Epithelial cell of proximal tubule (primary cell): ENCODE measurements at regions not wholly inside any gene's neighbourhood (a gene's known extent, or its start where the extent isn't known, plus 50 kb on each side); places are given as distances from the start of the nearest gene placed in this dataset.
"Not testable (repeated sequence)": the region's sequence is repeated elsewhere in the genome, so short reads cannot be mapped to it uniquely, and the experiment has no call there.

Experiments
- DNase-seq: peaks from one replicate; pipeline ENCODE4 v3.0.0-alpha.2; 2011; ENCODE audit warnings: low read depth
- H3K4me3 ChIP-seq: 2 replicates; pipeline ENCODE4 v1.5.1; 2011; ENCODE audit warnings: low read depth, mild to moderate bottlenecking, low read length
- CTCF ChIP-seq: conservative IDR thresholded peaks from 2 replicates; pipeline ENCODE4 v1.5.1; 2012; ENCODE audit warnings: low read depth, mild to moderate bottlenecking, low read length

GRCh38 chr2:82740527-82740926 is 1718.6 kb downstream of the SUCLG1 start:
- DNase-seq, result no peak
- no peak for TF ChIP-seq CTCF
- H3K4me3 ChIP-seq, result no peak overlapping the region

GRCh38 chr2:82737965-82738364 is 1721.1 kb downstream of the SUCLG1 start:
- DNase-seq, H3K4me3 ChIP-seq: not testable (repeated sequence)

GRCh38 chr2:82735336-82735735 is 1723.7 kb downstream of the SUCLG1 start:
- no peak for DNase-seq
- H3K4me3 ChIP-seq, result no peak overlapping the region
- TF ChIP-seq CTCF, result no peak

- TF ChIP-seq CTCF, result no peak
- no peak overlapping the region for H3K4me3 ChIP-seq
- DNase-seq, result no peak
These were observed 1727.3 kb downstream of the SUCLG1 start for GRCh38 chr2:82731824-82732223.

- no peak overlapping the region for H3K4me3 ChIP-seq
- no peak for TF ChIP-seq CTCF
- DNase-seq, result no peak
These were observed 1728.3 kb downstream of the SUCLG1 start for GRCh38 chr2:82730811-82731210.

GRCh38 chr2:82728090-82728489 is 1731.0 kb downstream of the SUCLG1 start:
- no peak for TF ChIP-seq CTCF
- no peak for DNase-seq
- no peak overlapping the region for H3K4me3 ChIP-seq

GRCh38 chr2:82708681-82709080 is 1750.4 kb downstream of the SUCLG1 start:
- no peak overlapping the region for H3K4me3 ChIP-seq
- no peak for TF ChIP-seq CTCF
- DNase-seq, result no peak

GRCh38 chr2:82697231-82697630 is 1761.8 kb downstream of the SUCLG1 start:
- H3K4me3 ChIP-seq, result no peak overlapping the region
- TF ChIP-seq CTCF, result no peak
- no peak for DNase-seq
